NCI-H1436 (cell line): ENCODE measurements at regions not wholly inside any gene's neighbourhood (a gene's known extent, or its start where the extent isn't known, plus 50 kb on each side); places are given as distances from the start of the nearest gene placed in this dataset.
"Not testable (repeated sequence)": the region's sequence is repeated elsewhere in the genome, so short reads cannot be mapped to it uniquely, and the experiment has no call there.

Source experiments
- DNase-seq: peaks from one replicate; lab custom pipeline; 2025; lab: John Stamatoyannopoulos, UW

GRCh38 chr2:22967756-22968155, 417.2 kb upstream of the KLHL29 start:
- no peak for DNase-seq

GRCh38 chr2:22970284-22970975, 414.5 kb upstream of the KLHL29 start:
- DNase-seq: no peak

GRCh38 chr2:22970991-22971390, 414.0 kb upstream of the KLHL29 start:
- no peak for DNase-seq

- no peak for DNase-seq
Observed at GRCh38 chr2:22981785-22982184, 403.2 kb upstream of the KLHL29 start.

- DNase-seq: not testable (repeated sequence)
Observed at GRCh38 chr2:22984152-22984551, 400.8 kb upstream of the KLHL29 start.

- DNase-seq: no peak
Observed at GRCh38 chr2:22990246-22990645, 394.7 kb upstream of the KLHL29 start.

GRCh38 chr2:22991844-22992243, 393.1 kb upstream of the KLHL29 start:
- no peak for DNase-seq

GRCh38 chr2:22992441-22992840, 392.5 kb upstream of the KLHL29 start:
- no peak for DNase-seq

GRCh38 chr2:22993250-22993649, 391.7 kb upstream of the KLHL29 start:
- DNase-seq: no peak

- no peak for DNase-seq
Observed at GRCh38 chr2:22995576-22995975, 389.4 kb upstream of the KLHL29 start.

- no peak for DNase-seq
Observed at GRCh38 chr2:22996911-22997310, 388.1 kb upstream of the KLHL29 start.

GRCh38 chr2:22998359-22998758, 386.6 kb upstream of the KLHL29 start:
- DNase-seq: no peak

GRCh38 chr2:22999951-23000350, 385.0 kb upstream of the KLHL29 start:
- no peak for DNase-seq

GRCh38 chr2:23002234-23002633, 382.7 kb upstream of the KLHL29 start:
- no peak for DNase-seq

GRCh38 chr2:23005469-23005868, 379.5 kb upstream of the KLHL29 start:
- DNase-seq: no peak

- DNase-seq: no peak
Observed at GRCh38 chr2:23007631-23008235, 377.2 kb upstream of the KLHL29 start.

- no peak for DNase-seq
Observed at GRCh38 chr2:23008440-23008839, 376.5 kb upstream of the KLHL29 start.

- DNase-seq: no peak
Observed at GRCh38 chr2:23008951-23009350, 376.0 kb upstream of the KLHL29 start.

- no peak for DNase-seq
Observed at GRCh38 chr2:23009545-23010149, 375.3 kb upstream of the KLHL29 start.

GRCh38 chr2:23012499-23012898, 372.5 kb upstream of the KLHL29 start:
- DNase-seq: no peak

GRCh38 chr2:23015651-23016200, 369.3 kb upstream of the KLHL29 start:
- DNase-seq: no peak

- DNase-seq: no peak
Observed at GRCh38 chr2:23019476-23019875, 365.5 kb upstream of the KLHL29 start.

- no peak for DNase-seq
Observed at GRCh38 chr2:23020659-23021058, 364.3 kb upstream of the KLHL29 start.
